NCI-H1930 (cell line): ENCODE measurements at regions not wholly inside any gene's neighbourhood (a gene's known extent, or its start where the extent isn't known, plus 50 kb on each side); places are given as distances from the start of the nearest gene placed in this dataset.

Experiments used
- DNase-seq, 2 experiments: peaks; one replicate each; lab custom pipeline; 2025; lab: John Stamatoyannopoulos, UW

- DNase-seq, result no peak
Measured at GRCh38 chr15:75134748-75135147, 66.9 kb upstream of the C15orf39 start.

- DNase-seq, result no peak
Measured at GRCh38 chr15:75136118-75136517, 65.6 kb upstream of the C15orf39 start.

GRCh38 chr15:75136758-75137157 is 64.9 kb upstream of the C15orf39 start:
- DNase-seq, result no peak

- no peak for DNase-seq
Measured at GRCh38 chr15:75138016-75138999, 63.4 kb upstream of the C15orf39 start.

GRCh38 chr15:75140080-75140879 is 61.4 kb upstream of the C15orf39 start:
- DNase-seq, result no peak

- DNase-seq, result no peak
Measured at GRCh38 chr15:75142499-75142898, 59.2 kb upstream of the C15orf39 start.

- no peak for DNase-seq
Measured at GRCh38 chr15:75143738-75144334, 57.8 kb upstream of the C15orf39 start.

GRCh38 chr15:75145027-75145841 is 56.4 kb upstream of the C15orf39 start:
- DNase-seq, result no peak

- no peak for DNase-seq
Measured at GRCh38 chr15:75148280-75148679, 53.4 kb upstream of the C15orf39 start.

GRCh38 chr15:75149867-75150709 is 51.6 kb upstream of the C15orf39 start:
- DNase-seq, result no peak

- DNase-seq, result no peak
Measured at GRCh38 chr15:75151214-75152128, 50.2 kb upstream of the C15orf39 start.
